ENCODE measurements at regions not wholly inside any gene's neighbourhood (a gene's known extent, or its start where the extent isn't known, plus 50 kb on each side); places are given as distances from the start of the nearest gene placed in this dataset.

DNA sequence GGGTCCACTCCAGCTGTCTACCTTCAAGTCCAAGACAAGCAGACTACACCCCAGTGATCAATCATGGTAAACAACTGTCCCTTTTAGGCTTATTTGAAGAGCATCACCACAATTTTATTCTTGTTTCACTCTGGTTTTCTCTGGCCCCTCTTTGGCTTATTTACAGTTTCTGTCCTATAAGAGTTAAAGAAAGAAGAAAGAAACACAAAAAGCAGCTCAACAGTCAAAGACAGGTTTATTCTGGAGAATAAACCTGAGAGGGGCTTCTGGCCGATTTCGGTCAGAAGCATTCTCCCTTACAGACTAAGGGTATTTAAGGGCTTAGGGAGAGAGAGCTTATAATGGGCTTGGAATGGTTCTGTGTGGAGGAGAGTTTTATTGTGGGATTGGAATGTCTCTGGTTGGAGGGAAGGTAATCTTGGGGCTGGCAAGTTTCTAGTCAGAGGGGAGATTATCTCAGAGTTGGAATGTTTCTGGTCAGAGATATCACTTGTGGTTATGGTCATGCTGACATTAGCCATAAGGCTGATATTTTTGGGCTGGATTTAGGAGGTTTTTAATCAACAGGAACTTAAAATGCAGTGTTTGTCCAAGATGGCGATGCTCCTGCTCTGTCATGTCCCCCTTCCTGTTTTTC, 161.0 kb downstream of the URB2 start:
- Histone ChIP-seq H3K4me3 (no peak overlapping the region), H3K27ac (no peak overlapping the region), H3K4me2 (no peak overlapping the region), H3K36me3 (no peaks in the 10 kb centered on the region), H3K4me1 (no peaks in the 10 kb centered on the region), H3K9ac (no peak overlapping the region), H3K9me3 (peaks cover 44% of the 10 kb centered on the region), H3K27me3 (no peaks in the 10 kb centered on the region), H4K20me1 (no peaks in the 10 kb centered on the region)
- TF ChIP-seq Cebpa-rat (IDR thresholded peaks at IDR 0.05) = no peak

DNA sequence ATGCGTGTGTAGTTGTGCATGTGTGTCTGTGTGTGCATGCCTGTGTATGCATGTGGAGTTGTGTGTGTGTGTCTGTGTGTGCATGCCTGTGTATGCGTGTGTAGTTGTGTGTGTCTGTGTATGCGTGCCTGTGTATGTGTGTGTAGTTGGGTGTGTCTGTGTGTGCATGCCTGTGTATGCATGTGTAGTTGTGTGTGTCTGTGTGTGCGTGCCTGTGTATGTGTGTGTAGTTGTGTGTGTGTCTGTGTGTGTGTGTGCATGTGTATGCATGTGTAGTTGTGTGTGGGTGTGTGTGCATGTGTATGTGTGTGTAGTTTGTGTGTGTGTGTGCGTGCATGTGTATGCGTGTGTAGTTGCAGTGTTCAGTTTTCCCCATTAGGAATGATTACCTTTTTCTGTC, 162.0 kb downstream of the URB2 start:
- no peaks in the 10 kb centered on the region for H3K4me1 ChIP-seq
- no peak overlapping the region for H3K9ac ChIP-seq
- no peak overlapping the region for H3K27ac ChIP-seq
- no peak for TF ChIP-seq Cebpa-rat (IDR thresholded peaks at IDR 0.05)
- peaks cover 44% of the 10 kb centered on the region for H3K9me3 ChIP-seq
- no peaks in the 10 kb centered on the region for H3K27me3 ChIP-seq
- H3K4me2 ChIP-seq = no peak overlapping the region
- no peaks in the 10 kb centered on the region for H3K36me3 ChIP-seq
- H4K20me1 ChIP-seq = no peaks in the 10 kb centered on the region
- no peak overlapping the region for H3K4me3 ChIP-seq

DNA sequence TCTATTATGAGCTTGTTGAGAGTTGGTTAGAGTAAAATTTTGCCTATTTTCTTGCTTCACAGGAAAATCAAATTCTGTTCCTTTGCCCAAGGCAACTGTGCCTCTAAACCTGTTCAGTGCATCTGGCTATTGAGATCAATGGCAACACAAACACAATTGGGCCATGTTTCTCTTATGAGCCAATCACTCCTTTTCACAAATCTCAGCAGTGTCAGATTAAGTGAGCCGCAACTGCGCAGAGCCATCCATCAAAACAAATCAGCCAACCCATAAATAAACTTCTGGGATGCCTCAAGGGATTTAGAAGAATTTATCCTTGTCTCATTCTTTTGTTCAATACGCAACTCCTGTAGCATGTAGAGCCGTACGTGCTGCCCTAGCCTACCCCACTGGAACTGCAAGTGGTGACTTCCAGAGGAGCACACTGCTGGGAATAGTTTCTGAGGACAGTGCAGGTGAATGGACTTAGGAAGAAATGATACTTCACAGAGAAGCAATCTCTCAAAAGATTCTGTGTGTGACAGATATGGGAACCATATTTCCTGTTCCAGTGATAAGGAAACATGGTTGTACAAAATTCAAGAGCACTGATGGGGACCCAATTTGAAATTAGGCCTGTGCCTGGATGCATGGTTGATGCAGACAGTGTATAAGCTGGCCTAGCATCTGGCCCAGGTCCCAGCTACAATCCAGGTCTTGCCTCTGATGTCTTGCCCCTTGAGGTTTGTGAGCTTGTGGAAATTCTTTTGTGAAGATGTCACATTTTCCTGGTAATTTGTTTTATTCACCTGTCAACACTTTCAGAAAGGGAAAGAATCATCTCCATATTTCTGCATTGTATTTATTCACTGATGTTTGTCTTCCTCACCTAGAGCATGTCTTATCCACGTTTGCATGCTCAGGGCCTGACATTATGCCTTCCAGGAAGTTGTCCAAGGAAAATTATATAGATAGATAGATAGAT, 166.2 kb downstream of the URB2 start:
- no peak for TF ChIP-seq Cebpa-rat (IDR thresholded peaks at IDR 0.05)
- H3K27me3 ChIP-seq = no peaks in the 10 kb centered on the region

DNA sequence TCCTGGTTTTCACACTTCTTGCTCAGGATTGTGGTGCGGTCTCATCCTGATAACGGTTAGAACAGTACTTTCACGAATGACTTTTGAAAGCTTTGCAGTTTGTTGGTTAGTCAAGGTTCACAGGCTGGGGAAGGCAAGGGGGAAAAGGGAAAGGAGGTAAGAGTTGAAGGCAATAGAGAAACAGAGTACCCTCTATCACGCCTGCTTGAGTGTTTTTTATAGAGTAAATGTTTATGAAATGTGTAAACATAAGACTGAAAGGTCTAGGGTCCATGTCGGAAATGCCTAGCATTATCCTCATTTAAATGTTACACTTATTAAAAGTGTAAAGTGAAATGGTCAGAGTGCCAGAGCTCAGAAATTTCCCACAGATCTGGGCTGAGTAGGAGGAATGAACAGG, 167.4 kb downstream of the URB2 start:
- Histone ChIP-seq H3K27me3 (no peaks in the 10 kb centered on the region), H4K20me1 (no peaks in the 10 kb centered on the region), H3K9ac (no peak overlapping the region), H3K9me3 (peaks cover 31% of the 10 kb centered on the region), H3K27ac (no peak overlapping the region), H3K36me3 (no peaks in the 10 kb centered on the region), H3K4me2 (no peak overlapping the region), H3K4me1 (no peaks in the 10 kb centered on the region), H3K4me3 (no peak overlapping the region)
- TF ChIP-seq Cebpa-rat (IDR thresholded peaks at IDR 0.05) = no peak

More for the DNA sequence above, 166.2 kb downstream of the URB2 start:
- no peak overlapping the region for H3K4me3 ChIP-seq
- H3K36me3 ChIP-seq = no peaks in the 10 kb centered on the region
- peaks cover 36% of the 10 kb centered on the region for H3K9me3 ChIP-seq
- H3K27ac ChIP-seq = no peak overlapping the region
- H3K4me1 ChIP-seq = no peaks in the 10 kb centered on the region
- no peaks in the 10 kb centered on the region for H4K20me1 ChIP-seq
- no peak overlapping the region for H3K9ac ChIP-seq
- no peak overlapping the region for H3K4me2 ChIP-seq

DNA sequence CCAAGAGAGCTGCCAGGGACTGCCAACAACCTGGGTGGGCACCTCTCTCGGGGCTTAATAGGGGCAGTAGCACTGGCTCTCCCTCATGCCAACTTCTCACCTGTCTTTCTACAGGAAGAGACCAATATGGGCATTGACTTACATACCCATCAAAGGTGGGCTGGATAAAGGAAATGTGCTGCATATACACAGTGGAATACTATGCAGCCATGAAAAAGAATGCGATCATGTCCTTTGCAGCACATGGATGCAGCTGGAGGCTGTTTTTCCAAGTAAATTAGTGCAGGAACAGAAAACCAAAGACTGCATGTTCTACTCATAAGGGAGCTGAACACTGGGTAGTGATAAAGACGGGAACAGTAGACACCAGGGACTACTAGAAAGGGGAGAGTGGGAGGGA, 172.5 kb downstream of the URB2 start:
- no peak overlapping the region for H3K27ac ChIP-seq
- H3K36me3 ChIP-seq = no peaks in the 10 kb centered on the region
- H3K4me2 ChIP-seq = no peak overlapping the region
- H3K9ac ChIP-seq = no peak overlapping the region
- H4K20me1 ChIP-seq = no peaks in the 10 kb centered on the region
- H3K4me3 ChIP-seq = no peak overlapping the region
- H3K27me3 ChIP-seq = no peaks in the 10 kb centered on the region
- no peak for TF ChIP-seq Cebpa-rat (IDR thresholded peaks at IDR 0.05)
- peaks cover 14% of the 10 kb centered on the region; the same call in 1 of the 2 replicates for H3K9me3 ChIP-seq
- H3K4me1 ChIP-seq = no peaks in the 10 kb centered on the region

DNA sequence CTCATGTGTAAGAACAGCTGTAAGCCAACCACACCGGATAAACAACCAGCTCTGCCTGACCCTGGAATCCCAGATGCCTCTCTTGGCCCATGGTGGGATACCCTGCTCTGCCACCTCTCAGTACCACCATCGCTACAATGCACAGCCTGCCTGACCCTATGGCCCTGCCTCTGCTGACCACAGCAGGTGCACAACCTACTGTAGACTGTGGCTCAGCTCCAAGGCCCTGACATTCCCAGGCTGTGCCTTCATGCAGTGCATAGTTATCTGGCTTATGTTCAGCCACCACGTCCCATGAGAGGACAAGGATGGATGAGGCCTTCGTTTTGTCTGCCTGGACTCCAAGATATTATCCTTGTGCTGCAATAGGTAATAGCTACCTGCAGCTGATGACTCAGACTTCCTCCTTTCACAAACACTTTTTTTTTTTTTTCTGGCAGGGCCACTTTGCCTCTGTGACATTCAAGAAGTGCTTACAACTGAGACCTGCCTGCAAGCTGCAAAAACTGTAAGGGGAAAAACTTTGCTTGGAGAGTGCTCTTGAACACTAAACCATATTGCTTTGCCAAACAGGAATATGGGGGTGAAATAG, 177.7 kb downstream of the URB2 start:
- peaks cover 35% of the 10 kb centered on the region for H3K9me3 ChIP-seq
- no peak overlapping the region for H3K9ac ChIP-seq
- H4K20me1 ChIP-seq = no peaks in the 10 kb centered on the region
- no peak overlapping the region for H3K4me2 ChIP-seq
- no peaks in the 10 kb centered on the region for H3K4me1 ChIP-seq
- H3K36me3 ChIP-seq = no peaks in the 10 kb centered on the region
- no peaks in the 10 kb centered on the region for H3K27me3 ChIP-seq
- no peak overlapping the region for H3K4me3 ChIP-seq
- no peak for TF ChIP-seq Cebpa-rat (IDR thresholded peaks at IDR 0.05)
- no peak overlapping the region for H3K27ac ChIP-seq

DNA sequence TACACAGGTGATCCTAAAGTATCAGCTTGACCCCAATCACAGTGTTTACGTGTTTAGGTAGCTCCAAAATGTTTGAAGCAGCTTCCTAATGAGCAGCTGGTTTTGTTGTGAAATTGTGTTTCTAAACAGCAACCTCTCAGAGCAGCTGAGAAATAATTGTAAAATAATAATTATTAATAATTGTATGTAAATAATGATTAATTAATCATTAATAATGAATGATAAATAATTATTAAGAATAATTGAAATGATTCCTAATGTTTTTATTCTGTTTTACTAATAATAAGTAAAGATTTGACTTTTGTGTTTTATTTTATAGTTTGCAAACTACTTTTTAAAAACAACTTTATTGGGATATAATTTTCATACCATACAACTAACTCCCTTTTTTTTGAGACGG, 182.2 kb downstream of the URB2 start:
- TF ChIP-seq Cebpa-rat (IDR thresholded peaks at IDR 0.05) = no peak
- Histone ChIP-seq H3K9ac (no peak overlapping the region), H3K27ac (no peak overlapping the region), H3K4me2 (no peak overlapping the region), H3K4me3 (no peak overlapping the region), H4K20me1 (no peaks in the 10 kb centered on the region), H3K9me3 (peaks cover 49% of the 10 kb centered on the region), H3K27me3 (no peaks in the 10 kb centered on the region), H3K4me1 (no peaks in the 10 kb centered on the region), H3K36me3 (no peaks in the 10 kb centered on the region)

DNA sequence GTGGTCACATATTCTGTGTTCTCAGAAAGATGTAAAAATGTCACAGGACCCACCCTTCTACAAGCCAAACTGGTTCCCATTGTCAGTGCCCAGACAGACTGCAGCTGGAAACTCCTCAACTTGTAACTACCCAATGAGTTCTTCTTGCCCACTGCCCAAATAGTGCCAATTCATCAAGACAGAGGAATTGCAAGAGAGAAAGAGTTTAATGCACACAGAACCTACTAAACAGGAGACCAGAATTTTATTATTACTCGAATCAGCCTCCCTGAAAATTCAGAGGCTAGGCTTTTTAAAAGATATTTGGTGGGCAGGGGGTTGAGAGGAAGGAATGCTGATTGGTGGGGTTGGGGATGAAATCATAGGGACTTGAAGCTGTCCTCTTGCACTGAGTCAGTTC, 184.1 kb downstream of the URB2 start:
- no peak for TF ChIP-seq Cebpa-rat (IDR thresholded peaks at IDR 0.05)
- H3K4me1 ChIP-seq = no peaks in the 10 kb centered on the region
- no peak overlapping the region for H3K9ac ChIP-seq
- no peaks in the 10 kb centered on the region for H4K20me1 ChIP-seq
- no peaks in the 10 kb centered on the region for H3K27me3 ChIP-seq
- H3K4me2 ChIP-seq = no peak overlapping the region
- no peaks in the 10 kb centered on the region for H3K36me3 ChIP-seq
- no peak overlapping the region for H3K4me3 ChIP-seq
- H3K27ac ChIP-seq = no peak overlapping the region
- H3K9me3 ChIP-seq = peaks cover 31% of the 10 kb centered on the region

DNA sequence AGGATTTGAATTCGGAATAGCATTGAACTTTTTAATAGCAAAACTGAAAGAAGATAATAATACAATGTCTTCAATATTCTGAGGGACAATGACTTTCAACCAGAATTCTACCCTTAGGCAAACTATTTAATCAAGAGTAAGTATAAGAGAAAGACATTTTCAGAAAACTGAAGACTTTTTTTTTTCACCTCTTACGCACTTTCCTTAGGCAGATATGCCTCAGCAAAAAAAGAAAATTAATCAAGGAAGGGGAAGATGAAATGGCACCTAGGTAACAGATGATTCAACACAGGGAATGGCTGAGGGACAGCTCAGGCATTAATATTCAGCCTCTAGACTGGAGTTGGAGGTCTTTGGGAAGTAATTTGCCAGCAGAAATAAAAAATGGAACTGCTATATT, 184.9 kb downstream of the URB2 start:
- Histone ChIP-seq H4K20me1 (no peaks in the 10 kb centered on the region), H3K4me2 (no peak overlapping the region), H3K27ac (no peak overlapping the region), H3K9me3 (peaks cover 23% of the 10 kb centered on the region), H3K9ac (no peak overlapping the region), H3K4me3 (no peak overlapping the region), H3K4me1 (no peaks in the 10 kb centered on the region), H3K27me3 (no peaks in the 10 kb centered on the region), H3K36me3 (no peaks in the 10 kb centered on the region)
- TF ChIP-seq Cebpa-rat (IDR thresholded peaks at IDR 0.05) = no peak

DNA sequence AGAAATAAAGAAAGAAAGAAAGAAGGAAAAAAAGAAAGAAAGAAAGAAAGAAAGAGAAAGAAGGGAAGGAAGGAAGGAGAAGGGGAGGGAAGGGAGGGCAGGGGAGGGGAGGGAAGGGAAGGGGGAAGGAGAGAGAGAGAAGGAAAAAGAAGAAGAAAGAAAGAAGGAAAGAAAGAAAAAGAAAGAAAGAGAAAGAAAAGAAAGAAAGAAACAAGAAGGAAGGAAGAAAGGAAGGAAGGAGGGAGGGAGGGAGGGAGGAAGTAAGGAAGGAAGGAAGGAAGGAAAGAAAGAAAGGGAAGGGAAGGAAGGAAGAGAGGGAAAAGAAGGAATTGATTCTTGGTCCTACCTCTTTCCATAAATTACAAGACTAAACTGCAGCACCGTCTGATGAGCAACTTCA, 186.1 kb downstream of the URB2 start:
- Histone ChIP-seq H3K36me3 (no peaks in the 10 kb centered on the region), H3K4me3 (no peak overlapping the region), H3K27me3 (no peaks in the 10 kb centered on the region), H3K9me3 (peaks cover 19% of the 10 kb centered on the region), H4K20me1 (no peaks in the 10 kb centered on the region), H3K27ac (no peak overlapping the region), H3K9ac (no peak overlapping the region), H3K4me2 (no peak overlapping the region), H3K4me1 (no peaks in the 10 kb centered on the region)
- TF ChIP-seq Cebpa-rat (IDR thresholded peaks at IDR 0.05) = no peak

Measured in BLaER1 (cell line).